B cell (primary cell): ENCODE measurements at regions not wholly inside any gene's neighbourhood (a gene's known extent, or its start where the extent isn't known, plus 50 kb on each side); places are given as distances from the start of the nearest gene placed in this dataset.

Experiments
- ATAC-seq: fragments of 200-7000 bp; cut with Tn5 transposase; one replicate; pipeline ENCODE4 v1.10.0; 2021; ENCODE audit warnings: low read depth, mild to moderate bottlenecking, moderate number of reproducible peaks, moderate library complexity
- CTCF ChIA-PET: fragments of 350-600 bp; sonication (Branson Sonifier 250); formaldehyde crosslinking; loops from one replicate; lab custom pipeline; 2021; ENCODE audit warnings: antibody characterized with exemption, inconsistent platforms; lab: Charles Lee
- POLR2A ChIA-PET: fragments of 350-600 bp; sonication (Branson Sonifier 250); formaldehyde crosslinking; loops from one replicate; lab custom pipeline; 2021; ENCODE audit warnings: antibody characterized with exemption; lab: Charles Lee
- DNase-seq: peaks from one replicate; pipeline ENCODE4 v3.0.0; 2013
- H2AFZ ChIP-seq: 2 replicates; pipeline ENCODE4 v1.6.1; 2012; ENCODE audit warnings: mild to moderate bottlenecking, low read depth, low read length; ENCODE audit not compliant: insufficient read depth, poor library complexity, severe bottlenecking
- H3K27ac ChIP-seq, 2 donors: 1 replicate in 1 of 2; 2 replicates in 1 of 2; pipeline ENCODE4 v1.5.1; 2012 to 2013; ENCODE audit warnings: low read length in 2 of 2, mild to moderate bottlenecking in 2 of 2, moderate library complexity in 1 of 2
- H3K27me3 ChIP-seq, 4 experiments: fragments of 200-600 bp in 1 of 4; sonication (generic) in 1 of 4; replicated peaks in 1 of 4; 1 replicate in 2 of 4; 2 replicates in 2 of 4; pipeline versions ENCODE4 v1.6.1 to v1.7.0; 2013 to 2016; ENCODE audit warnings: low read length in 3 of 4, mild to moderate bottlenecking in 2 of 4, mixed read lengths in 1 of 4, moderate library complexity in 1 of 4; ENCODE audit not compliant: insufficient read depth in 4 of 4, control insufficient read depth in 3 of 4; ENCODE audit errors: control extremely low read depth in 1 of 4
- H3K36me3 ChIP-seq, 2 experiments: replicated peaks in 1 of 2; 1 replicate in 1 of 2; 2 replicates in 1 of 2; pipeline versions ENCODE4 v1.6.1 to v1.7.1; 2013; ENCODE audit warnings: low read length in 1 of 2; ENCODE audit not compliant: insufficient read depth in 2 of 2, control insufficient read depth in 1 of 2; ENCODE audit errors: control extremely low read depth in 1 of 2, extremely low read depth in 1 of 2
- H3K4me1 ChIP-seq, 2 donors: fragments of 200-600 bp in 1 of 2; sonication (generic) in 1 of 2; 1 replicate in 1 of 2; 2 replicates in 1 of 2; pipeline versions ENCODE4 v1.5.1 to v1.6.1; 2013 to 2017; ENCODE audit warnings: low read length in 2 of 2; ENCODE audit not compliant: control insufficient read depth in 2 of 2, insufficient read depth in 2 of 2
- H3K4me2 ChIP-seq: replicated peaks from 2 replicates; pipeline ENCODE3; 2012; ENCODE audit warnings: mild to moderate bottlenecking, low read depth, low read length; ENCODE audit not compliant: poor library complexity, severe bottlenecking
- H3K4me3 ChIP-seq, 5 experiments: fragments of 200-600 bp in 1 of 5; sonication (generic) in 1 of 5; 1 replicate in 3 of 5; 2 replicates in 2 of 5; pipeline versions ENCODE4 v1.5.1 to v1.7.0; 2011 to 2016; ENCODE audit warnings: low read length in 4 of 5, mild to moderate bottlenecking in 4 of 5, low read depth in 2 of 5, control low read depth in 1 of 5, moderate library complexity in 1 of 5; ENCODE audit not compliant: insufficient read depth in 1 of 5; ENCODE audit errors: control extremely low read depth in 1 of 5, extremely low read depth in 1 of 5
- H3K79me2 ChIP-seq: fragments of 200-600 bp; sonication (generic); one replicate; pipeline ENCODE4 v1.6.0; 2016; ENCODE audit warnings: low read length; ENCODE audit not compliant: control insufficient read depth, insufficient read depth
- H3K9ac ChIP-seq: fragments of 200-600 bp; sonication (generic); 2 replicates; pipeline ENCODE4 v1.6.1; 2017; ENCODE audit warnings: mild to moderate bottlenecking, low read length, moderate library complexity
- H3K9me3 ChIP-seq, 3 donors: one replicate each; pipeline versions ENCODE4 v1.6.1 to v1.7.1; 2013; ENCODE audit warnings: low read length in 2 of 3; ENCODE audit not compliant: control insufficient read depth in 2 of 3, insufficient read depth in 1 of 3; ENCODE audit errors: control extremely low read depth in 1 of 3
- H4K20me1 ChIP-seq: 2 replicates; pipeline ENCODE4 v1.6.0; 2012; ENCODE audit warnings: mild to moderate bottlenecking, low read length; ENCODE audit not compliant: insufficient read depth, control insufficient read depth, poor library complexity, severe bottlenecking
- H3K27ac Mint-ChIP-seq: one replicate; pipeline ENCODE4 v1.8.0; 2021; ENCODE audit warnings: mixed read lengths
- H3K27me3 Mint-ChIP-seq: one replicate; pipeline ENCODE4 v1.8.0; 2021; ENCODE audit warnings: mixed read lengths
- H3K4me1 Mint-ChIP-seq: one replicate; pipeline ENCODE4 v1.8.0; 2021; ENCODE audit warnings: mixed read lengths
- H3K4me3 Mint-ChIP-seq: one replicate; pipeline ENCODE4 v1.8.0; 2021; ENCODE audit warnings: mixed read lengths
- H3K9me3 Mint-ChIP-seq: one replicate; pipeline ENCODE4 v1.8.0; 2022; ENCODE audit warnings: mixed read lengths; ENCODE audit not compliant: insufficient read depth
- CTCF ChIP-seq: fragments of 200-600 bp; IDR thresholded peaks from one replicate; pipeline ENCODE4 v1.8.0; 2022; ENCODE audit warnings: antibody characterized with exemption, mild to moderate bottlenecking
- EZH2 ChIP-seq: IDR thresholded peaks from 2 replicates; pipeline ENCODE4 v1.6.1; 2012; ENCODE audit warnings: borderline replicate concordance, low read depth, mild to moderate bottlenecking, moderate library complexity, low read length; ENCODE audit not compliant: insufficient read depth, poor library complexity, severe bottlenecking
- whole genome bisulfite sequencing: methylation state at CpG from one replicate; pipeline ENCODE4 v1.1.5; 2013; ENCODE audit warnings: missing lambda C conversion rate; ENCODE audit not compliant: insufficient coverage; 5-methylcytosine and 5-hydroxymethylcytosine counted together
- intact Hi-C: fragments of 100-400 bp; cut with micrococcal nuclease; formaldehyde crosslinking; loops from one replicate; pipeline ENCODE4 v1.10.0; 2022

GRCh38 chr20:39397646-39398045, 435.5 kb downstream of the DHX35 start:
- TF ChIP-seq EZH2, result no peak
- no peak for TF ChIP-seq CTCF

GRCh38 chr20:39395478-39396291, 433.5 kb downstream of the DHX35 start:
- WGBS, result 91% methylated on average over 7 of the region's 9 CpGs
- H3K9me3 Mint-ChIP-seq, result no peaks in the 10 kb centered on the region

More at GRCh38 chr20:39397646-39398045, 435.5 kb downstream of the DHX35 start:
- ChIA-PET POLR2A (no interaction called here), CTCF (no interaction called here)
- ATAC-seq, result no peak
- no peak overlapping the region for H2AFZ ChIP-seq
- H3K79me2 ChIP-seq, result no peaks in the 10 kb centered on the region
- Mint-ChIP-seq H3K27ac (no peak overlapping the region), H3K4me1 (no peaks in the 10 kb centered on the region), H3K4me3 (no peak overlapping the region), H3K27me3 (peaks cover 4% of the 10 kb centered on the region), H3K9me3 (no peaks in the 10 kb centered on the region)
- 100% methylated on average over 1 of the region's 2 CpGs for WGBS
- H3K9me3 ChIP-seq, result no peaks in the 10 kb centered on the region
- intact Hi-C loops, result no loop called here
- no peak overlapping the region for H3K4me2 ChIP-seq
- H3K4me1 ChIP-seq, result no peaks in the 10 kb centered on the region
- H3K27me3 ChIP-seq, result no peaks in the 10 kb centered on the region
- no peak overlapping the region for H3K9ac ChIP-seq
- H3K36me3 ChIP-seq, result no peaks in the 10 kb centered on the region
- no peaks in the 10 kb centered on the region for H4K20me1 ChIP-seq
- no peak overlapping the region for H3K4me3 ChIP-seq
- no peak for DNase-seq
- no peak overlapping the region for H3K27ac ChIP-seq

More at GRCh38 chr20:39395478-39396291, 433.5 kb downstream of the DHX35 start:
- Histone ChIP-seq H3K4me1 (no peaks in the 10 kb centered on the region), H3K27ac (no peak overlapping the region), H3K4me3 (no peak overlapping the region), H3K9me3 (no peaks in the 10 kb centered on the region), H3K9ac (no peak overlapping the region), H3K4me2 (no peak overlapping the region), H3K27me3 (no peaks in the 10 kb centered on the region), H3K79me2 (no peaks in the 10 kb centered on the region), H3K36me3 (no peaks in the 10 kb centered on the region), H2AFZ (no peak overlapping the region), H4K20me1 (no peaks in the 10 kb centered on the region)
- no peak overlapping the region for H3K4me3 Mint-ChIP-seq
- no peak for TF ChIP-seq CTCF
- DNase-seq (no peak), ATAC-seq (no peak)
- H3K27me3 Mint-ChIP-seq, result peaks cover 8% of the 10 kb centered on the region
- ChIA-PET POLR2A (interaction anchor here (0.6 kb wide), 1 partner anchor 16 kb away, joined by 4 read pairs; no protein-coding TSS in a partner anchor), CTCF (interaction anchor here (1.4 to 1.7 kb wide), 3 partner anchors 106 to 131 kb away, joined by 4 to 9 read pairs (median 4); no protein-coding TSS in a partner anchor)
- H3K4me1 Mint-ChIP-seq, result no peaks in the 10 kb centered on the region
- intact Hi-C loops, result no loop called here
- no peak overlapping the region for H3K27ac Mint-ChIP-seq
